ENCODE measurements at regions not wholly inside any gene's neighbourhood (a gene's known extent, or its start where the extent isn't known, plus 50 kb on each side); places are given as distances from the start of the nearest gene placed in this dataset.

DNA sequence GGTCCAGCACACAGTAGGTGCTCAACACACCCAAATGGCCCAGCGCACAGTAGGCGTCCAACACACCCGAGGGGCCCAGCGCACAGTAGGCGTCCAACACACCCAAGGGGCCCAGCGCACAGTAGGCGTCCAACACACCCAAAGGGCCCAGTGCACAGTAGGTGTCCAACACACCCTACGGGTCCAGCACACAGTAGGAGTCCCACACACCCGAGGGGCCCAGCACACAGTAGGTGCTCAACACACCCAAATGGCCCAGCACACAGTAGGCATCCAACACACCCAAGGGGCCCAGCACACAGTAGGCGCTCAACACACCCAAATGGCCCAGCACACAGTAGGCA lies 80.8 kb downstream of the FOXL3 start:
- DNase-seq (ENCODE audit: low read depth in 4 of 4, low spot score in 2 of 4) = no peak

DNA sequence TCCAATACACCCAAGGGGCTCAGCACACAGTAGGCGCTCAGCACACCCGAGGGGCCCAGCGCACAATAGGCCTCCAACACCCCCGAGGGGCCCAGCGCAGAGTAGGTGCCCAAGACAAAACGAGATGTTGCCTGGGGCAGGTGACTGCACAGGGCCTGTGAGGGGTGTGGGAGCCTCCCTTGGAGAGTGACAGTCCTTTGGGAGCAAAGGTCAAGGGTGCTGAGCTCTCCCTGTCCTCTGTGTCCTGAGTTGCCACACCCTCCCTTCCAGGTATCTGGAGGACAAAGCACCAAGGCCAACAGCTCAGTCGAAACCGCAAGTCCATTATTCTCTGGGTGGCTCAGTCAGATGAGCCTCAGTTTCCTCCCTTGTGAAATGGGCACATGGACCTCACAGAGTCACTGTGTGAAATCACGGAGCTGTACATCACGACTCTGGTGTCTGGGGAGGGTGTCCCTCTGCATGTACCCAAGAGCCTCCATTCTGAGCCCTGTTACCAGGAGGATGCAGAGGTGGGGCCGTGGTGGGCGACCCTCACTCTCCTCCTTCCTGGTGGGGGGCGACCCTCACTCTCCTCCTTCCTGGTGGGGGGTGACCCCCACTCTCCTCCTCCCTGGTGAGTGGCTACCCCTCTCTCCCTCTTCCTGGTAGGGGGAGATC lies 81.3 kb downstream of the FOXL3 start:
- DNase-seq (ENCODE audit: low read depth in 4 of 4, low spot score in 2 of 4) = no peak

DNA sequence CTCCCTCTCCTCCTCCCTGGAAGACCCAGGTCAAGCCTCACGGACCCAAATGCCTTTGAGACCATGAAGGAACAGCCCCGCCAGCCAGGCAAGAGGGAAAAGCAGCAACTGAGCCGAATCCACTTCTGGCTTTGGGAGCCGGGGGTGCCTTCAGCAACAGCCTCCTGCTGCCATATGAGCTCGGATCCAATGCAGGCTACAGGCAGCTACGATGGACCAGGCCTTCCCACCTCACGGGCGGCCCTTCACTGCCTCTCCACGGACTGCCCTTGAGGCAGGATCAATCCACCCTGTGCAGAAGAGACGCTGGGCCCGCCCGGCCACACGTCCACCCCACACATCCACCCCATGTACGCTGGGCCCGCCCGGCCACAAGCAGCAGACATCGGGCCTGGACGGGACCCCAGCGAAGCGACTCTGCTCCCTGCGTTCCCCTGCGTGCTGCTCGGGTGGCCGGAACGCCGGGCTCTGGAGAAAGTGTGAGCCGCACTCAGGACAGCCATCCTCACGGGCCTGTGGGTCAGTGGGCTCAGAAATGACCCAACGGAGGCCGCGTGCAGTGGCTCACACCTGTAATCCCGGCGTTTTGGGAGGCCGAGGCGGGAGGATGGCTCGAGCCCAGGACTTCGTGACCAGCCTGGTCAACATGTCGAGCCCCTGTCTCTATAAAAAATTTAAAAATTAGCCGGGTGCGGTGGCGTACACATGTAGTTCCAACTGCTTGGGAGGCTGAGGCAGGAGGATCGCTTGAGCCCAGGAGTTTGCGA lies 82.0 kb downstream of the FOXL3 start:
- DNase-seq (ENCODE audit: low read depth in 4 of 4, low spot score in 2 of 4) = no peak

DNA sequence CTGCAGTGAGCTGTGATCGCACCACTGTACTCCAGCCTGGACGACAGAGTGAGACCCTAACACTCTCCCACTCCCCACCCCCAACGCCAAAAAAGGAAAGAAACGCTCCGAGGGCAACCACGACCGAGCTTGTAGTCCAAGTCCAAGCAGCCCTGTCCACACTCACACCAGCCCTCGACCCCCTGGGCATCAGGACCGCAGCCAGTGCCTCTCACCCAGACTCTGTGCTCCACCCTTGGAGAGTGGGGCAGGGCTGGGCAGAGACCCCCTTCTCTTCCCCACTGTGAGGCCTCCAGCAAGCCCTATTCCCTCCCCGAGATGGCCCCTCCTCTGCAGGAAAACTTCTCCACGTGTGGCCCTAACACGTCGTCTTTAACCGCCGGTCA lies 82.6 kb downstream of the FOXL3 start:
- no peak for DNase-seq (ENCODE audit: low read depth in 4 of 4, low spot score in 2 of 4)

DNA sequence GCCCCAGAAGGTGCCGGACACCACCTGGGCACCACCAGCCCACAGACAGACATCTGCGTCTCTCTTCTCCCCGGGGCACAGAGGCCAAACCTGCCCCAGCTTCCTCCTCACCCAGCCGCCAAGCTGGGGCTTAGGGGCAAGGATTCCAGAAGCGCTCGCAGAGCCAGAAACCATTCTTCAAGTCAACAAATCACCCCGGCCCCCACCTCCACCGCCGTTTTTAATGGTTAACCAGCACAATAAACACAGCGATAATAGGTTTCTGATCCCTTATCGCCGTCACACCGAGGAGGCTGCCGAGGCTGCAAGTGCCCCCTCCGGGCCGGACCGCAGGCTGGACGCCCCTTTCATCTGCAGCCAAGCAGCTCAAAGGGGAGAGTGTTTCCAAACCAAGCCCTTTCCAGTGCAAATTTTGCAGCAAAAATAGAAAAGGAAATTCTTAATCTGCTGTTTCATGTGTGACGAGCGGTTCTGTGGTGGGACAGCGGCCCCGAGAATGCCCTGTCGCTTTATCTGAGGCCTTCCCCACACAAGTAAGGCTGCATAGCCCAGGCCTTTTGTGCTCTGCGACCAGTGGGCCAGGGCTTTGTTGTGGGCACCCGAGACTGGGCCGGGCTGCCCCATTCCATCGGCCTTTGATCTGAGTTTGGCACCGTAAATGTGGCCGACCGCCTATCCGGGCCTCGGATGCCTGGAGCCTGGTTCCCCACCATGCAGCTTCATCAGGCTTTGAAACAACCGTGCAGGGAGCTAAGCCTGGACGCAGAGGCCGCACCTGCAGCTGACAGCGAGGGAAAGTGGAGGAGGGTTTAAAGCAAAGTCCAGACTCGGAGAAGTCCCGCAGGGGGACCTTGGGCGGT lies 83.2 kb downstream of the FOXL3 start:
- no peak for DNase-seq (ENCODE audit: low read depth in 4 of 4, low spot score in 2 of 4)

DNA sequence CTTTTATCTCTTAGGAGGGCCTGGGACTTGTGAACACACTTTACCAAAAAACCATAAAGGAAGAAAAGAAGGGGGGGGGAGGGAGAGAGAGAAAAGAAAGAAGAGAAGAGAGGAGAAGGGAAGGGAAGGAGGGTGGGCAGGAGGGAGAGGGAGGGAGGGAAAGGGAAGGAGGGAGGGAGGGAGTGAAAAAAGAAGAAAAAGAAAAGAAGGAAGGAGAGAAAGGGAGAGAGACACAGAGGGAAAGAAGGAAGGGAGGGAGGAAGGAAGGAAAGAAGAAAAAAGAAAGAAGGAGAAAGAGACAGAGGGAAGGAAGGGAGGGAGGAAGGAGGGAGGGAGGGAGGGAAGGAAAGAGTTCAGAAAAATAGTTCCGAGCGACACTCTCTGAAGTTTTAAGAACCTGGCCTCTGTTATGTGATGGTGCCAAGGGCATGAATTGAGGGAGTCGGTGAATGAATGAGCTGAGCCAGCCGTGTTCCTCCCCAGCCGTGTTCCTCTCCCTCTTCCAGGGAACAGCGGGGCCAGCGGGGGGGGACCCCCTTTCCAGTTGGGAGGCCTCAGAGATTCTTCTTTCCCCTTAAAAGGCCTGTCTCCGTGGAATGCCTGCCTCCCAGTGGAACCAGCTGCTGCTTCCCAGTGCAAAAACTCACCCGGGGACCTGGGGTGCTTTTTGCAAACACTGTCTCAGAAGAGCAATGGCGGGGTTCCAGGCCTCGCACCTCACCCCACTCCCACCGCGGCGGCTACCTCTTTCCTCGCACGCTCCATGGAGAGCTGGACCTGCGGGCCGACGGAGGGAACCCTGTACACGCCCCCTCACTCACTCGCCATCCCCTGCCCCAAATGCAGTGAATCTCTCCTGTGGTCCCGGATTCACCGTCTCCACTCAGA lies 84.1 kb downstream of the FOXL3 start:
- DNase-seq (ENCODE audit: low read depth in 4 of 4, low spot score in 2 of 4) = no peak

DNA sequence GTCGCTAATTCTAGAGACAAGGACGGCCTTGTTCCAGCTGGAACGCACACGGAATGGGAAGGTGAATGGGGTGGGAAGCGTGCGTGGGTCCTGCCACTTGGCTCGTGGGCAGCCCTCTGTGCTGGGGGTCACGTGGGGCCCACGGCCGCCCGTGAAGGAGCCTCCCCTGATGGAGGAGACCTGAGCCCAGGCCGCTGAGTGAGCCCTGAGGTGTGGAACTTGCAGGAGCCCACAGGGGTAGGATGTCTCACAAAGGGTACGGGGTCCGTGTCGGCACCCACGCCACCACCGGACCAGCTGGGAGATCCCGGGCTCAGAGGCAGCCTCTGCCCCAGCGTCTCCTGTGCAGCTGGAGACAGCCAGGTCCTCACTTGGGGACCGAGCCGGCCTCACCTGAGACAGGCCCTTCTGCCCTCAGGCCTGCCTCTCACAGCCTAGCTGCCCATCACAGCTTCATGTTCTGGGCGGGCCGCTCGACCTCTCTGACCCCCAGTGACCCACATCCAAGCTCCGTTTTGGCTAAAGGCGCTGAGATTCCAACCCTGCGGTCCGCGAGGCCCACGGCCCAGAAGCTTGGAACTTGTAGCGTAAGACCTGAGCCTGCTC lies 84.8 kb downstream of the FOXL3 start:
- DNase-seq (ENCODE audit: low read depth in 4 of 4, low spot score in 2 of 4) = no peak

DNA sequence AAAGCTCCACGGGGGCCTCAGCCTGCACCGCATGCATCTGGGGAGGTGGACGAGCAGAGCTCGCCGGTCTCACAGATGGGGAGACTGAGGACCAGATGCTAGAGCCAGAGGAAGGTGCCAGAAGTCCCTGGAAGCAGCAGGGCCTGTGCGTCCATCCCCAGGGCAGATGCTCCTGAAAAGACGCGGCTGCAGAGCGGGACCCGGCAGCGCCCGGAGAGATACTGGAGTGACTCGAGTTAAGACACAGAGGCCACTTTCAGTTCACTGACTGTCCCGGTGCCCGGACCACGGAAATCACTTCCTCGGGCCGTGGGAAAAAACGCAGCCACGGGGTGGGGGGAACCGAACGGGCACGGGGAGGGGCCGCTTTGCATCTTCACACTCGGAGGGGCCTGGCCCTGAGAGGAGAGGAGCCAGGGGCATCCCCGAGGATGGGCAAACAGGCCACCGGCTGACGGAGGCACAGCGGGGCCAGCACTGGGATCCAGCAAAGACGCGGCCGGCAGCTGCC lies 85.4 kb downstream of the FOXL3 start:
- DNase-seq (ENCODE audit: low read depth in 4 of 4, low spot score in 2 of 4) = no peak

DNA sequence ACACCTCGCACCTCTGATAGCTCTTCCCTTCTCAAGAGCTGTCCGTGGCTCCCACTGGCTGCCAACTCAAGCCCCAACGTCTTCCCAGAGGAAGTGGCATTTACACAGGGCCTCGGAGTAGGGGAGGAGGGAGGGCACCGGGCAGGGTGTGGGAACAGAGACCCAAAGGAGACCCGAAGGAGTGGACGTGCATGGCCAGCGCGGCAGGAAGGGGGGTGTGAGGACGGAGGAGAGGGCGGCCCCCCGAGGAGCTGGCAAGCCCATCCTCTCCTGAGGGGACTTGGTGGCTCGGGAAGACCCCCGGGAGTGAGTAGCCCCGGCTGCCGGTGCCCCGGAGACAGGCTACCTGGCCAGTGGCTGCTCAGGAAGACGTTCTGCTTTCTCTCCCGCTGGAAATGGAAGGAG lies 85.9 kb downstream of the FOXL3 start:
- DNase-seq (ENCODE audit: low read depth in 4 of 4, low spot score in 2 of 4) = no peak

DNA sequence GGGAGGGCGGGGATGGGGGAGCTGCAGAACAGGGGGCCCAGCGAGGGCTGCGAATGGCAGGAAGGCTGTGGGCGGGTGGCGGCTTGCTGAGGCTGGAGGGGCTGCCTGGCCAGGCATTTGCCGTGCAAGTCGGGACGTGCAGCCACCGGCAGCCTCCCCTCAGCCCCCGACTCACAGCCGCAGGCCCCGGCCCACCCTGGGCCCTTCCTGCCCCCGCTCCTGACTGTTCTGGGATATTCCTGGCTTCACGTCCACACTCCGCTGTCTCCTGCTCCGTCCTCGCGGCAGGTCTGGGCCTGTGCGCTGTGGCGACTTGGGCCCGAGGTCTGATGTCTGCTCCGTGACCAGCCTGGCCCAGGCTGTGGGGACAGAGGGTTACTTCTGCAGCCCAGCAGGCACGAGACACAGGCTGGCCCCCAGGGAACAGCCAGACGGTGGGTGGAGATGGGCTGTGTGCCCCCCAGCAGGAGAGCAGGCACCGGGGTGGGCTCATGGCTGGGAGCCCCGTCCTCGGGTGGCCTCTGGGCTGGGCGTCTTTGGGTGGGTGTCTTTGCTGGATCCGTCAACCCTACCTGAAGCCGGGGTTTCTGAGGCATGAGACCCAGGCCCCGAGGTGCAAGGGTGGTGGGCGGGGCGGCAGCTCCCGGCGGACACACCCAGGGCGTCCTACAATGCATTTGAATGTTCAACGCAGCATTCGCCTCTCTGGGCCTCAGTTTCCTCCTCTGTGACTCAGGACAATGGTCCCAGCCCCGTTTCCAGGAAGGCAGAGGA lies 86.5 kb downstream of the FOXL3 start:
- no peak for DNase-seq (ENCODE audit: low read depth in 4 of 4, low spot score in 2 of 4)

DNA sequence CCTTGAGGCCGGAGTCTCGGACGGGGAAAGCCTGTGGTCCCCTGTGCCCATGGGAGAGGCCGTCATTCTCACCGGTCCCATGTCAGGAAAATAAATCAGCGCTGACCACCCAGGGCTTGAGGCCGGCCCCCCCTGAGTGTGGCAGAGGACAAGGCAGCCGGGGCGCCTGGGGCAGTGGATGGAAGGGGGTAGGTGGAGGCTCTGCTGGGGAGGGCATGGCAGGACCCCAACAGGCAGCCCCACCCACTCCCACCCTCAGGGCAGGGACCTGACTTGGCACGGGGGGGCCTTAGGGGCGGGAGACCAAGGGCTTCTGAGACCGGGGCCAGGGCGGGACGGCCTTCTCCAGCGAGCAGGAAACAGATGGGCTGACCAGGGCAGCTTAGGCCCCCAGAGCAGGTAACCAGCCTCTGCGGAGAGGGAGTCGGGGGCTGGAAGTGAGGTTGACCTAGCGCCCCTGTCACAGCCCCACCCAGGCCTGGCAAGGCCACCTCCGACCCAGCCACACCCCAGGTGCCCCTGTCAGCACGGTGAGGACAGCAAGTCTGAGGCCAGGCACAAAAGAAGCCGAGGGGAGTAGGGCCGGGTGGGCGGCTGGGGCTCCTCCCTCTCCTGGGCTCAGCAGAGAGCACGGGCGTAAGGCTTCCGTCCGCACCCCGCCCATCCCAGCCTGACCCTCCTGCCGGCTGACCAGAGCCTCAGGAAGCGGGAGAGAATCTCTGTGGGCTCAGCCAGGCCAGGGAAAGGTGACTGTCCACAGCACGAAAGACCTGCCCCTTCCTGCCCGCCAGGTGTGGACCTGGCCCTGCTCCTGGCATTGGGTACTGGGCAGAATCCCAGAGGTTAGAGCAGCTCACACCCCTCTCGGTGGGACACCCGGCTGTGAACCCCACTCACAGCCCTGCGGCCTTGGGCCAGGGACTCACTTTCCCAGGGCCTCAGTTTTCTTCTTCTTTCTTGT lies 87.4 kb downstream of the FOXL3 start:
- DNase-seq (ENCODE audit: low read depth in 4 of 4, low spot score in 2 of 4) = no peak

DNA sequence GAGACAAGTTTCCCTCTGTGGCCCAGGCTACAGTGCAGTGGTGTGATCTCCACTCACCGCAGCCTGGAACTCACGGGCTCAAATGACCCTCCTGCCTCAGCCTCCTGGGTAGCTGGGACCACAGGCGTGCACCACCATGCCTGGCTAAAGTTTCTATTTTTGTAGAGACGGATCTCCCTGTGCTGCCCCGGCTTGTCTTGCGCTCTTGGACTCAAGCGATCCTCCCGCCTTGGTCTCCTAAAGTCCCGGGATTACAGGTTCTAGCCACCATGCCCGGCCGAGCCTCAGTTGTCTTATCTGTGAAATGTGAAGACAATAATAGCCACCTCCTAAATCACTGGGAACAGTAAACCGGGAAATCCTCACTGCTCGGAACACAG lies 88.1 kb downstream of the FOXL3 start:
- DNase-seq (ENCODE audit: low read depth in 4 of 4, low spot score in 2 of 4) = no peak

DNA sequence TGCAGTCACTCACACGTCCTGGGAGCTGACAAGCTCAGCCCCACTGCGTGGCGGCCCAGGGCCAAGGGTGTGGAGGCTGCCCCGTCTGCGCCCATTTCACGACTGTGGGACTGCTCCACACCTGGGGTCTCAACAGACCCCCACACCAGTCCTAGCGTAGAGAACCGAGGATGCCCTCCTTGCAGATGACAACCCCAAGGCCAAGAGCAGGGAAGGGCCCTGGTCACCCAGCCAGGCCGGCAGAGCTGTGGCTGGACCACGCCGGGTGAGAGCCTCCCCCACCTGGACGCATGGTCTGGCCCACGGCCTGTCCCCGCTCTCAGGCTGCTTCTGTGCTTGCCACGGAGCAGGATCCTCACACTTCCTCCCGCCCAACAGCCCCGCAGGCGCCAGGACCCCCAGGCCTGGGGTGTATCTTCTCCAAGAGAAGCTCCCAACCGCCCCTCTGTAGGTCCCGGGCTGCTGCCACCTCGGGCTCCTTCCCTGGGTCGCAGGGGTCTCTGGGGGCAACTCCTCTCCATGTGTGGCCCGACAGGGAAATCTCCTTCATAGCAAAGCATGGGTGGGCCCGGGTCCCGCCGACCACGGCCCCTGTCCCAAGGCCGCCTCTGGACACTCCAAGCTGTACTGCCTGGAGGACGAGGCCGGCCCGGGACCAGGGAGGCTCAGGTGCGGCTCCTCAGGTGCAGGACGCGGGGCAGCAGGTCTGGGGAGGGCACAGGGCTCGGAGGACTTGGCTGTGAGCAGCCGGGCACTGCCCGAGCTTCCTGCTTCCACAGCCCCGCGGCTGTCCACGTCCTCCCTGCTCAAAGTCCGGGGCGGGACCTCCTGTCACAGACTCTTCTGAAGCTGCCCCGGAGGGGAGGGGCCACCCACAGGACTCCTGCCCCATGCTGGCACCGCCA lies 88.8 kb downstream of the FOXL3 start:
- no peak for DNase-seq (ENCODE audit: low read depth in 4 of 4, low spot score in 2 of 4)

DNA sequence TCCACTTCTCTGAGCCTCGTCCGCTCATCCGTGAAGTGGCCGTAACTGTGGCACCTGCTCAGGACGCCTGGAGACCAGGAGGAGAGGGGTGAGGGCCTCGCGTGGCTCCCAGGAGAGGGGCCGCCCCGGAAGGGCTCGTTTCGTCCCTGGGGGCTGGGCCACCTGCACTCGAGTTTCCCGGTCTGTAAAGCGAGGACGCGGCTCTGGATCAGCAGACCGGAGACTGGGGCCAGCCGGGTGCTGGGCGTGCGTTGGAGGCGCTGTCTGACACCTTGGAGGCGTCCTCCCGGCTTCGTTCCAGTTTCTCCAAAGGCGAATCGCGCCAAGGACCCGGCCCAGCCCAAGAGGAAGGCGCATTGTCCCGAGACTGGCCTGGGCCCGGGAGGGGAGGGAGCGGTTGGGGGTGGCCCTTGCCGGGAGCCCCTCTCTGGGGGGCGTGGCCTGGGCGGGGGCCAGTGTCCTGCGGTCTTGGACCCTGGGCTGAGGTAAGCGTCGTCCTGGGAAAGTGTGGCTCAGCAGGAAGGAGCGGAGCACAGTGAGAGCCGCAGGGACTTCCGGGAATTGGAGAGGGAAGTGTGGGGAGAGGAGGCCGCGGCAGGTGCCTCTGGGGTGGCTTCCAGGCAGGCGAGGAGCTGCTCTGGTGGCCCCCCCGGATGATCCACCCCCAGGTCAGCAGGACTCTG lies 89.6 kb downstream of the FOXL3 start:
- DNase-seq (ENCODE audit: low read depth in 4 of 4, low spot score in 2 of 4) = no peak

DNA sequence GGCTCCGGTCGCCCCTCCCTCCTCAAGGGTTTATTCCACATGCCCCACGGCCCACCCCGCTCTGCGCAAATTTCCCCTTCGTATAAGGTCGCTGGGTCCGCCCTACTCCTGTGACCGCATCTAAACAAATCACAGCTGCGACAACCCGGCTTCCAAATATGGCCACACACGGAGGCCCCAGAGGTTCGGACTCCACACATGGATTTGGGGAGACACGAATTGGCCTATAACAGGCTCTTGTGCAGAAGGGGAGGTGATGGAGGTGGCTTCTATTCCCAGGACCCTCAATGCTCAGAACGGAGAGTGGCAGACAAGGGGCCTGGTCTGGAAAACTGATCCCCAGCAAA lies 90.1 kb downstream of the FOXL3 start:
- no peak for DNase-seq (ENCODE audit: low read depth in 4 of 4, low spot score in 2 of 4)

DNA sequence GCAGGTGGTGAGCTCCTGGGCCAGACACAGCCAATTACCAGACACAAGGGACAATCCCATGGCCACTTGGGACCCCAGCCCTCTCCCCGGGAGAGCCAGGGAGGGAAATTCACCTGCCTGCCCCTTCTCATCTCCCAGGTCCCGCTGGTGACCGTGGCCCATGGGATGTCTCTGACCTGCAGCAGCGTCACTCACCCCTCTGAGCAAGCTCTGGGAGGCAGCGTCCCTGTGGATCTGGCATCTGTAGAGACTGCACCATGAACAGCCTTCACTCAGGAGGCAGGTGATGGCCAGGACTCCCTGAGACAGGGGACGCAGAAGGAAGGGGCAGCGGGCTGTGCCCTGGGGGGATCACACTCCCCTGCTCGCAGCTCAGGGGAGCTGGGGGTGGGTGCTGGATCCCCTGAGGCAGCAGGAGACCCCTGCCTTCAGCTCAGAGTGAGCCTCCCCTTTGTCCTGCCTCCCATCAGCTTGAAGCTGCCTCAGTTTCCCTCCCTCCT lies 90.8 kb downstream of the FOXL3 start:
- no peak for DNase-seq (ENCODE audit: low read depth in 4 of 4, low spot score in 2 of 4)

All from left renal cortex interstitium (tissue), 4 donors.